ENCODE measurements at regions not wholly inside any gene's neighbourhood (a gene's known extent, or its start where the extent isn't known, plus 50 kb on each side); places are given as distances from the start of the nearest gene placed in this dataset.

DNA sequence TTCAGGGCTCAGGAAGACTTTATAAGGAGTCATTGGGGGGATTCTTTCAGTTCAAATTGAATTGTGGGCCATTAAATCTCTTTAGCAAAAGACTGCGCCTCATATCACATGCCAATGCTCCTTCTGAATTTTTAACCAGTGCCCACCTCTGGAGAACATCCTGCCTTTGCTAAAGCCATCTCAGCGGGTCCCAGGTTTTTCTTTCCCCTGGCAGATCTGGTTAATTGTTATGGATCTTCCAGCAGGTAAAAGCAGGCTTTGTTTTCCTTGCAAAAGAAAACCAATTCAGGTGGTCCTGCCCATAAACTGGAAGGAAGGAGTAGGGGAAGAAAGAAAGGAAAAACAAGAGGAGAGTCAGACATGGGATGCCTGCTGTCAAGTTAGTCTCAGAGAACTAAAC, 298.2 kb downstream of the LRFN2 start:
- TF ChIP-seq, protein P1, sequence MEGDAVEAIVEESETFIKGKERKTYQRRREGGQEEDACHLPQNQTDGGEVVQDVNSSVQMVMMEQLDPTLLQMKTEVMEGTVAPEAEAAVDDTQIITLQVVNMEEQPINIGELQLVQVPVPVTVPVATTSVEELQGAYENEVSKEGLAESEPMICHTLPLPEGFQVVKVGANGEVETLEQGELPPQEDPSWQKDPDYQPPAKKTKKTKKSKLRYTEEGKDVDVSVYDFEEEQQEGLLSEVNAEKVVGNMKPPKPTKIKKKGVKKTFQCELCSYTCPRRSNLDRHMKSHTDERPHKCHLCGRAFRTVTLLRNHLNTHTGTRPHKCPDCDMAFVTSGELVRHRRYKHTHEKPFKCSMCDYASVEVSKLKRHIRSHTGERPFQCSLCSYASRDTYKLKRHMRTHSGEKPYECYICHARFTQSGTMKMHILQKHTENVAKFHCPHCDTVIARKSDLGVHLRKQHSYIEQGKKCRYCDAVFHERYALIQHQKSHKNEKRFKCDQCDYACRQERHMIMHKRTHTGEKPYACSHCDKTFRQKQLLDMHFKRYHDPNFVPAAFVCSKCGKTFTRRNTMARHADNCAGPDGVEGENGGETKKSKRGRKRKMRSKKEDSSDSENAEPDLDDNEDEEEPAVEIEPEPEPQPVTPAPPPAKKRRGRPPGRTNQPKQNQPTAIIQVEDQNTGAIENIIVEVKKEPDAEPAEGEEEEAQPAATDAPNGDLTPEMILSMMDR (IDR thresholded peaks at IDR 0.05; ENCODE audit: low read depth, low read length, missing control alignments), result no peak
- no peak for DNase-seq (ENCODE audit: extremely low read depth, low read depth)
- no peak overlapping the region for H3K4me3 ChIP-seq (replicated peaks; ENCODE audit: low read depth, low read length)

DNA sequence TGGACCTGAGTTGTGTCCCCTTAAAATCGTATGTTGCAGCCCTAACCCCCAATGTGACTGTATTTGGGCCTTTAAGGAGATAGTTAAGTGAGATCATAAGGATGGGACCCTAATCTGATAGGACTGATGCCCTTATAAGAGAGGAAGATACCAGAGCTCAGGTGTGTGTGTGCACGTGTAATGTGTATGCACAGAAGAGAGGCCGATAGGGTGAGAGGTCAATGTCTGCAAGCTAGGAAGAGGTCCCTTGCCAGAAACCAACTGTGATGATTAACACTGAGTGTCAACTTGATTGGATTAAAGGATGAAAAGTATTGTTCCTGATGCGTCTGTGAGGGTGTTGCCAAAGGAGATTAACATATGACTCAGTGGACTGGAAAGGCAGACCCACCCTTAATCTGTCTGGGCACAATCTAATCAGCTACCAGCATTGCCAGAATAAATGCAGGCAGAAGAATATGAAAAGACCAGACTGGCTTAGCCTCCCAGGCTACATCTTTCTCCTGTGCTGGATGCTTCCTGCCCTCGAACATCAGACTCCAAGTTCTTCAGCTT, 299.8 kb downstream of the LRFN2 start:
- no peak overlapping the region for H3K4me3 ChIP-seq (replicated peaks; ENCODE audit: low read depth, low read length)
- no peak for DNase-seq (ENCODE audit: extremely low read depth, low read depth)
- TF ChIP-seq, protein P1 (IDR thresholded peaks at IDR 0.05; ENCODE audit: low read depth, low read length, missing control alignments), result no peak

DNA sequence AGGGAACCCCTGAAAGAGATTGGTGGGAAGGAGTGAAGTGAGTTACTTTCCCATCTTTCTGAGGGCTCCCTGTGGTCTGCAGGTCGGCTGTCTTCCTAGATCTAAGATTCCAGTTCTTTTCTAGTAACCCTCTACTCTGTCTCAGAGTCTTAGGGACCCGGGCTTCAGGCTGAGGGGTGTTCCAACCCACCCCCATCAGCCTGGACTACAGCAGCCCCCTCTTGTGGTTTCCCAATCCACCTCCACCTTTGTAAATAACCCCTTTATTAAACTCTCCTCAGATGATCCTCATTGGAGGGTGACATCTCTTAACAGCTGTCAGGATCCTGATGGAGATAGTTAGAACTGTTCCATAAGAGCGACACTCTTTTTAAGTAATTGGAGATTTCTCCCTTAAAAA, 300.4 kb downstream of the LRFN2 start:
- no peak for DNase-seq (ENCODE audit: extremely low read depth, low read depth)
- H3K4me3 ChIP-seq (replicated peaks; ENCODE audit: low read depth, low read length), result no peak overlapping the region
- TF ChIP-seq, protein P1 (IDR thresholded peaks at IDR 0.05; ENCODE audit: low read depth, low read length, missing control alignments), result no peak

DNA sequence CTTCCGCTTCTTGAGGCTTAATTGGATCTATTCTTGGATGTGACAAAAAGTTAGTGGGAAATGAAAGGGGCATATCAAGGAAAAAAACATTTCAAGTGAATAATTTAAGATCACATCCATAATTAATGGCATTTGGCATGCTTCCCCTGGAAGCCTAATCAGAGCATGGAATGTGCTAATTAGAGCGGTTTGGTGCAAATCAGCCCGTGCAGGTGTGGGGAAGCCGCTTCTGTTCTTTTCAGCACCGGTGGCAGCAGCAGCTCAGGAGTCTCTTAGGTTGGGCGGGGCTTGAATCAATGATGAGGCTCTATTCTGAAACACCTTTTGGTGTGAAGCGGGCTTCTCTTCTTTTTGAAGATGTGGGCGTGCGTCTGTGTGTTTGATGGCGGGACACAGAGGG, 301.2 kb downstream of the LRFN2 start:
- no peak for DNase-seq (ENCODE audit: extremely low read depth, low read depth)
- H3K4me3 ChIP-seq (replicated peaks; ENCODE audit: low read depth, low read length), result no peak overlapping the region
- TF ChIP-seq, protein P1 (IDR thresholded peaks at IDR 0.05; ENCODE audit: low read depth, low read length, missing control alignments), result no peak

DNA sequence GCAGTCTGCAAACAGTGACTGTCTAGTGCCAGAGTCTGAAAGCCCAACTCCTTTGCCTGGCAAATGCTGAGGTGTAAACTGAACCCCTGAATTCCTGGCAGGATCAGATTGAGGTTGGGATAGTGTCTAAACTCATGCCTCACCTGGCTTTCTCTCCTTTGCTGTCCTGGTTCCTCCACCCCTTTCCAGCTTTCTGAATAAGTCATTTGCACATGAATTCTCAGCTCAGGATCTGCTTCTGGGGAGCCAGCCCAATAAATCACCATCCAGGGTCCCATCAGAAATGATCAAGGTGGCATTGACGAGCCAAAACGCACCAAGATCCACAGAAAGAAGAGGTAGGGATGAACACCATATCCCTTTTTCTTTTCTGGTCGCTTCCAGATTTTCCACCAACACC, 301.6 kb downstream of the LRFN2 start:
- TF ChIP-seq, protein P1 (IDR thresholded peaks at IDR 0.05; ENCODE audit: low read depth, low read length, missing control alignments), result no peak
- no peak for DNase-seq (ENCODE audit: extremely low read depth, low read depth)
- no peak overlapping the region for H3K4me3 ChIP-seq (replicated peaks; ENCODE audit: low read depth, low read length)

DNA sequence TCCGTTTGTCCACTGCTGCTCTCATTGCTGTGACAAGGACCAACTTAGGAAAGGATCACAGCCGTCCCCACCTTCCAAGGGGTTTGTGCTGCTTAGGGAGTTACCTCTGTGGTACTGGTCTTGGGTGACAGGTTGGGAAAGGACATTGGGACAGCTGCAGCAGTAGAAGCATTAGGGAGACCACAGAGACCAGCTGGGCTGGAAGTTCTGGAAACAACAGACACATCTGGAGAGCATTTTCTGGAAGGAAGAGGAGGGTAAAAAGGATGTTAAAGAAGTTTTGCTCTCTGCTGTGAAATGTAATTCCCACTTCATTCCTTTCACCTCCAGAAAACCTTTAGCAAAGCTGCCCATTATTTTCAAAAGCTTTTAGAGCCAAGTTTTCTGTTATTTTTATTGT, 304.2 kb downstream of the LRFN2 start:
- no peak overlapping the region for H3K4me3 ChIP-seq (replicated peaks; ENCODE audit: low read depth, low read length)
- DNase-seq (ENCODE audit: extremely low read depth, low read depth), result no peak
- TF ChIP-seq, protein P1 (IDR thresholded peaks at IDR 0.05; ENCODE audit: low read depth, low read length, missing control alignments), result no peak

DNA sequence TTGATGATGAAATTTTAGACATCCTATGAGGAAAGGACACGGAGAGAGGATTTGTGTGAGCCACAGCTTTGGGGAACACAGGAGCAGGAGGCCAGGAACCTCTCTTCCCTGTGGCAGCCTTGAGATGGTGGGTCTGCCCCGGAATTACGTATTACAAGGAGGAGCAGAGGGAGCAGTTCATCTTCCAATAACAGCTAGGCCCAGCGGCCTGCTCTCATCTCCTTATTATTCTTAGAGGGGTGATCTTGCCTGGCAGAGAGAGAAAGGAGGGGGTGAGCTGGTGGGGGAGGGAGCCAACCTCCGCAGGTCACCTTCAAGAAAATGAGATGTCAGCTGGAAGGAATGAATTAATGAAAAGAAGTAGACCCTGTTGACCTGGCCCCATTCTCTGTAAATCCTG, 305.8 kb downstream of the LRFN2 start:
- TF ChIP-seq, protein P1 (IDR thresholded peaks at IDR 0.05; ENCODE audit: low read depth, low read length, missing control alignments), result no peak
- DNase-seq (ENCODE audit: extremely low read depth, low read depth), result no peak
- no peak overlapping the region for H3K4me3 ChIP-seq (replicated peaks; ENCODE audit: low read depth, low read length)

All from HFF-Myc (cell line).